ENCODE measurements at regions not wholly inside any gene's neighbourhood (a gene's known extent, or its start where the extent isn't known, plus 50 kb on each side); places are given as distances from the start of the nearest gene placed in this dataset.

DNA sequence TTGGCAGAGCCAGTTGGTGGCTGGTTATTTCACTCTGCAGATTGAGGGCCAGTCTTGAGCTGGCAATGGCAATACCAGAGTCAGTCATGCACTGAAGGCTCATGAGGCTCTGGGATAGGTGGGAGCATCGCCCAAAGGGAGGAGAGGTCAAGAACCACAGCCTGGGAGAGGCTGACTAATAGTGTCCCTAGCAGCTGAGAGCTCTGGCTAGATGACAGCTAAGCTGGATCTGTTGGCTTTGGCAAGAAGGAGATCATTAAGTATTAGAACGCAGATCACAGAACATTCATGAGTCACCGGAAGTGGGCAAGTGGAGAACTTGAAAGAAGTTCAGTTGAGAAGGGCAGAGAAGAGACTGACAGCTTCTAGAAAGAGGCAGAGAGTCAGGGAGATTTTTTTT lies 521.1 kb downstream of the NR2F2 start:
- Histone ChIP-seq H3K9ac (ENCODE audit: low read length) (no peak overlapping the region), H3F3A (ENCODE audit: insufficient read depth, low read length) (no peaks in the 10 kb centered on the region), H3K79me2 (ENCODE audit: low read length) (no peaks in the 10 kb centered on the region), H3K27ac (ENCODE audit: low read length) (no peak overlapping the region), H4K20me1 (ENCODE audit: insufficient read depth, low read length) (no peaks in the 10 kb centered on the region), H3K4me2 (ENCODE audit: low read depth, low read length) (no peak overlapping the region), H3K4me1 (ENCODE audit: low read length) (no peaks in the 10 kb centered on the region), H3K4me3 (ENCODE audit: low read length) (no peak overlapping the region), H2AFZ (ENCODE audit: low read length) (no peak overlapping the region), H3K27me3 (replicated peaks; ENCODE audit: insufficient read depth, low read length) (no peaks in the 10 kb centered on the region), H3K9me2 (replicated peaks; ENCODE audit: insufficient read depth, low read length) (no peaks in the 10 kb centered on the region), H3K36me3 (replicated peaks; ENCODE audit: insufficient read depth, low read length) (no peaks in the 10 kb centered on the region), H3K9me3 (replicated peaks; ENCODE audit: insufficient read depth, low read length) (no peaks in the 10 kb centered on the region)
- TF ChIP-seq CTCF (IDR thresholded peaks at IDR 0.05; ENCODE audit: low read length) (no peak), EZH2 (optimal IDR thresholded peaks at IDR 0.05; ENCODE audit: low read depth, low read length) (no peak), EZH2phosphoT487 (IDR thresholded peaks at IDR 0.05; ENCODE audit: low read length) (no peak)
- no peak for DNase-seq

- Histone ChIP-seq H3K4me1 (ENCODE audit: low read length) (no peaks in the 10 kb centered on the region), H3K4me3 (ENCODE audit: low read length) (no peak overlapping the region), H3F3A (ENCODE audit: insufficient read depth, low read length) (no peaks in the 10 kb centered on the region), H3K9ac (ENCODE audit: low read length) (no peak overlapping the region), H3K79me2 (ENCODE audit: low read length) (no peaks in the 10 kb centered on the region), H4K20me1 (ENCODE audit: insufficient read depth, low read length) (no peaks in the 10 kb centered on the region), H3K9me2 (replicated peaks; ENCODE audit: insufficient read depth, low read length) (no peaks in the 10 kb centered on the region), H2AFZ (ENCODE audit: low read length) (no peak overlapping the region), H3K9me3 (replicated peaks; ENCODE audit: insufficient read depth, low read length) (no peaks in the 10 kb centered on the region), H3K27me3 (replicated peaks; ENCODE audit: insufficient read depth, low read length) (no peaks in the 10 kb centered on the region), H3K4me2 (ENCODE audit: low read depth, low read length) (no peak overlapping the region), H3K36me3 (replicated peaks; ENCODE audit: insufficient read depth, low read length) (no peaks in the 10 kb centered on the region), H3K27ac (ENCODE audit: low read length) (no peak overlapping the region)
- DNase-seq, result no peak
- TF ChIP-seq EZH2phosphoT487 (IDR thresholded peaks at IDR 0.05; ENCODE audit: low read length) (no peak), EZH2 (optimal IDR thresholded peaks at IDR 0.05; ENCODE audit: low read depth, low read length) (no peak)
Observed at GRCh38 chr15:96858694-96859093, 528.2 kb downstream of the NR2F2 start.

DNA sequence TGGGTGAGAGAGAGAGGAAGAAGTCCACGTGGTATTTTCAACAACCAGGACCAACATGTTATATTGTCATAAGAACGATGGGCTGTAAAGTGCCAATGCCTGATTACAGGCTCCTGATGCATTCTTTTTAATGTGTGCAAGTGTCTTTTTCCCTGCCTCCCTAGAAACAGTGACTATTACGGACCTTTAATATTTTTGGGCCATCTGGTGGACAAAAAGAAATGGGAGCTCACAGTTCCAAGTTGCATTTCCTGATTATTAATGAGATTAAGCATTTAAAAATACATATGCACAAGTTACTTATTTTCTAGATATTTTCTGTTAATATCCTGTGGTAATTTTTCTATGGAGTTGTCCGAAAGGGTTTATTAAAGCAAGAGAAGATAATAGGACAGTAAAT lies 530.2 kb downstream of the NR2F2 start:
- no peaks in the 10 kb centered on the region for H3K4me1 ChIP-seq (ENCODE audit: low read length)
- H3K4me3 ChIP-seq (ENCODE audit: low read length), result no peak overlapping the region
- H3F3A ChIP-seq (ENCODE audit: insufficient read depth, low read length), result no peaks in the 10 kb centered on the region
- H3K79me2 ChIP-seq (ENCODE audit: low read length), result no peaks in the 10 kb centered on the region
- no peak overlapping the region for H3K4me2 ChIP-seq (ENCODE audit: low read depth, low read length)
- no peaks in the 10 kb centered on the region for H3K36me3 ChIP-seq (replicated peaks; ENCODE audit: insufficient read depth, low read length)
- H3K27ac ChIP-seq (ENCODE audit: low read length), result no peak overlapping the region
- no peaks in the 10 kb centered on the region for H3K27me3 ChIP-seq (replicated peaks; ENCODE audit: insufficient read depth, low read length)
- no peak overlapping the region for H2AFZ ChIP-seq (ENCODE audit: low read length)
- no peaks in the 10 kb centered on the region for H4K20me1 ChIP-seq (ENCODE audit: insufficient read depth, low read length)
- no peaks in the 10 kb centered on the region for H3K9me2 ChIP-seq (replicated peaks; ENCODE audit: insufficient read depth, low read length)
- DNase-seq, result no peak
- no peak overlapping the region for H3K9ac ChIP-seq (ENCODE audit: low read length)
- no peak for TF ChIP-seq CTCF (IDR thresholded peaks at IDR 0.05; ENCODE audit: low read length)
- no peak for TF ChIP-seq EZH2phosphoT487 (IDR thresholded peaks at IDR 0.05; ENCODE audit: low read length)
- TF ChIP-seq EZH2 (optimal IDR thresholded peaks at IDR 0.05; ENCODE audit: low read depth, low read length), result no peak
- no peaks in the 10 kb centered on the region for H3K9me3 ChIP-seq (replicated peaks; ENCODE audit: insufficient read depth, low read length)

DNA sequence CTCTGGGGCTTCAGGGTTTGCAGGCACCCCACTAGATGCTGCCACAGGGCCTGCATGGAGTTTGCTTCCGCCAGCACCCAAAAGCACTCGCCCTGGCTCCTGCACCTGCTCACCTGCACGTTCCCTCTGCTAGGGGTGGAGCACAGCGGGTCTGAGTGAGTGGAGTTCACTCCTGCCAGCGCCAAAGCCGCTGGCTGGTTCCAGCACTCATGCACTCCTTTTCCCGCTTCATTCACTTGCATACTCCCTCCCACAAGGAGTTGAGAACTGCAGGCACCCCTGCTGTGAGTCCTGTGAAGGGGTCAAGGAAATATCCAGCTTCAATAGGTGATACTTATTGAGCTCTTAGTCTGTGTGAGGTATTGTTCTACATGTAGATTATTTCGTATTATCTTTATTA lies 537.5 kb downstream of the NR2F2 start:
- H3K4me3 ChIP-seq (ENCODE audit: low read length), result no peak overlapping the region
- H3K27me3 ChIP-seq (replicated peaks; ENCODE audit: insufficient read depth, low read length), result no peaks in the 10 kb centered on the region
- H2AFZ ChIP-seq (ENCODE audit: low read length), result no peak overlapping the region

More for the DNA sequence above, 537.5 kb downstream of the NR2F2 start:
- TF ChIP-seq EZH2 (optimal IDR thresholded peaks at IDR 0.05; ENCODE audit: low read depth, low read length), result no peak
- TF ChIP-seq CTCF (IDR thresholded peaks at IDR 0.05; ENCODE audit: low read length), result no peak
- no peak for TF ChIP-seq EZH2phosphoT487 (IDR thresholded peaks at IDR 0.05; ENCODE audit: low read length)
- H3K79me2 ChIP-seq (ENCODE audit: low read length), result no peaks in the 10 kb centered on the region
- H3F3A ChIP-seq (ENCODE audit: insufficient read depth, low read length), result no peaks in the 10 kb centered on the region
- no peaks in the 10 kb centered on the region for H3K9me3 ChIP-seq (replicated peaks; ENCODE audit: insufficient read depth, low read length)
- no peak overlapping the region for H3K4me2 ChIP-seq (ENCODE audit: low read depth, low read length)
- no peaks in the 10 kb centered on the region for H4K20me1 ChIP-seq (ENCODE audit: insufficient read depth, low read length)
- DNase-seq, result no peak
- H3K4me1 ChIP-seq (ENCODE audit: low read length), result no peaks in the 10 kb centered on the region
- H3K27ac ChIP-seq (ENCODE audit: low read length), result no peak overlapping the region
- no peak overlapping the region for H3K9ac ChIP-seq (ENCODE audit: low read length)
- H3K36me3 ChIP-seq (replicated peaks; ENCODE audit: insufficient read depth, low read length), result no peaks in the 10 kb centered on the region
- no peaks in the 10 kb centered on the region for H3K9me2 ChIP-seq (replicated peaks; ENCODE audit: insufficient read depth, low read length)

All from MM.1S (cell line).